Endothelial cell of umbilical vein (primary cell): ENCODE measurements at regions not wholly inside any gene's neighbourhood (a gene's known extent, or its start where the extent isn't known, plus 50 kb on each side); places are given as distances from the start of the nearest gene placed in this dataset.

Experiments used
- BruUV-seq: library from RNA; stranded (reverse); fragments of 400-500 nt; replicated peaks from 2 replicates; lab custom pipeline; 2021; lab: Mats Ljungman, UMichigan
- CTCF ChIA-PET: fragments of 300-600, 350-600 bp; sonication (Branson Sonifier 250); formaldehyde crosslinking; loops from one replicate; lab custom pipeline; 2021; ENCODE audit warnings: antibody characterized with exemption, inconsistent platforms; lab: Charles Lee
- POLR2A ChIA-PET: fragments of 300-600, 350-600 bp; sonication (Branson Sonifier 250); formaldehyde crosslinking; loops from one replicate; lab custom pipeline; 2021; ENCODE audit warnings: antibody characterized with exemption, inconsistent platforms; lab: Charles Lee
- DNase-seq: peaks from one replicate; pipeline ENCODE4 v3.0.0-alpha.2; 2011; ENCODE audit warnings: low read depth, low spot score
- FAIRE-seq: peaks from 2 replicates; lab custom pipeline; 2011; peaks lifted over from hg19 to GRCh38; lab: Jason Lieb, UNC
- H2AFZ ChIP-seq: 2 replicates; pipeline ENCODE4 v1.6.0; 2012; ENCODE audit warnings: low read depth, low read length, control low read depth, inconsistent platforms
- H3K27ac ChIP-seq: 2 replicates; pipeline ENCODE4 v1.5.1; 2011; ENCODE audit warnings: low read depth, mild to moderate bottlenecking, control low read depth, low read length, moderate library complexity; ENCODE audit not compliant: insufficient read depth
- H3K27me3 ChIP-seq, 2 experiments: 2 replicates each; pipeline versions ENCODE4 v1.6.0 to v1.6.1; 2011; ENCODE audit warnings: low read length in 2 of 2, mixed read lengths in 1 of 2; ENCODE audit not compliant: control insufficient read depth in 2 of 2, insufficient read depth in 2 of 2
- H3K36me3 ChIP-seq, 2 experiments: 2 replicates in 1 of 2; 3 replicates in 1 of 2; pipeline ENCODE4 v1.5.1; 2011; ENCODE audit warnings: low read length in 2 of 2, mild to moderate bottlenecking in 1 of 2, moderate library complexity in 1 of 2; ENCODE audit not compliant: control insufficient read depth in 2 of 2, insufficient read depth in 2 of 2; ENCODE audit errors: extremely low read depth in 1 of 2
- H3K4me1 ChIP-seq: 3 replicates; pipeline ENCODE4 v1.5.1; 2011; ENCODE audit warnings: mild to moderate bottlenecking, low read length; ENCODE audit not compliant: control insufficient read depth, insufficient read depth; ENCODE audit errors: extremely low read depth
- H3K4me2 ChIP-seq: 2 replicates; pipeline ENCODE4 v1.6.1; 2011; ENCODE audit warnings: low read length, control low read depth, mixed read lengths; ENCODE audit not compliant: insufficient read depth
- H3K4me3 ChIP-seq, 3 experiments: fragments of 200-600 bp in 1 of 3; sonication (generic), shearing (Covaris generic) in 1 of 3; replicated peaks in 1 of 3; 2 replicates each; pipeline ENCODE4 v1.5.1; 2011 to 2016; ENCODE audit warnings: control low read depth in 3 of 3, low read length in 3 of 3, mild to moderate bottlenecking in 2 of 3, inconsistent platforms in 1 of 3, low read depth in 1 of 3, moderate library complexity in 1 of 3; ENCODE audit not compliant: insufficient read depth in 1 of 3
- H3K79me2 ChIP-seq: 2 replicates; pipeline ENCODE4 v1.6.0; 2012; ENCODE audit warnings: low read length, inconsistent platforms; ENCODE audit not compliant: control insufficient read depth, insufficient read depth
- H3K9ac ChIP-seq: replicated peaks from 2 replicates; pipeline ENCODE3; 2011; ENCODE audit warnings: low read length, control low read depth; ENCODE audit not compliant: insufficient read depth; ENCODE audit errors: extremely low read depth
- H3K9me1 ChIP-seq: replicated peaks from 3 replicates; pipeline ENCODE4 v1.6.0; 2011; ENCODE audit warnings: mild to moderate bottlenecking, low read length; ENCODE audit not compliant: control insufficient read depth, insufficient read depth; ENCODE audit errors: extremely low read depth
- H3K9me3 ChIP-seq: replicated peaks from 2 replicates; pipeline ENCODE4 v1.5.1; 2012; ENCODE audit warnings: low read length, inconsistent platforms; ENCODE audit not compliant: control insufficient read depth, insufficient read depth
- H4K20me1 ChIP-seq: replicated peaks from 2 replicates; pipeline ENCODE3; 2011; ENCODE audit warnings: mild to moderate bottlenecking, low read length; ENCODE audit not compliant: control insufficient read depth, insufficient read depth; ENCODE audit errors: extremely low read depth
- CTCF ChIP-seq, 2 donors: IDR thresholded peaks; 1 replicate in 1 of 2; 2 replicates in 1 of 2; pipeline ENCODE4 v1.5.1; 2011; ENCODE audit warnings: low read length in 2 of 2, mild to moderate bottlenecking in 2 of 2, moderate library complexity in 2 of 2, control low read depth in 1 of 2, inconsistent platforms in 1 of 2, low read depth in 1 of 2; ENCODE audit not compliant: insufficient read depth in 1 of 2; ENCODE audit errors: extremely low read depth in 1 of 2
- EZH2 ChIP-seq: IDR thresholded peaks from 2 replicates; pipeline ENCODE4 v1.6.1; 2012; ENCODE audit warnings: borderline replicate concordance, low read depth, mild to moderate bottlenecking, moderate library complexity, low read length, inconsistent platforms; ENCODE audit not compliant: severe bottlenecking
- FOS ChIP-seq: IDR thresholded peaks from 2 replicates; pipeline ENCODE4 v1.6.1; 2011; ENCODE audit warnings: mild to moderate bottlenecking, low read length, moderate library complexity, borderline replicate concordance; ENCODE audit not compliant: insufficient read depth
- GATA2 ChIP-seq: IDR thresholded peaks from 2 replicates; pipeline ENCODE4 v1.7.0; 2011; ENCODE audit warnings: low read depth, mild to moderate bottlenecking, moderate library complexity, mixed read lengths, low read length; ENCODE audit not compliant: insufficient read length, insufficient read depth
- JUN ChIP-seq: IDR thresholded peaks from 2 replicates; pipeline ENCODE4 v1.6.1; 2011; ENCODE audit warnings: borderline replicate concordance, low read depth; ENCODE audit not compliant: insufficient read length, insufficient read depth
- MAX ChIP-seq: IDR thresholded peaks from 2 replicates; pipeline ENCODE4 v1.6.1; 2011; ENCODE audit not compliant: insufficient read depth, insufficient read length
- MYC ChIP-seq: IDR thresholded peaks from one replicate; pipeline ENCODE4 v1.6.1; 2011; ENCODE audit warnings: mild to moderate bottlenecking, low read depth, low read length
- POLR2A ChIP-seq: IDR thresholded peaks from 2 replicates; pipeline ENCODE4 v1.6.1; 2012; ENCODE audit warnings: low read depth, mild to moderate bottlenecking, control low read depth, low read length
- POLR2AphosphoS5 ChIP-seq: IDR thresholded peaks from 2 replicates; pipeline ENCODE4 v1.6.1; 2012; ENCODE audit warnings: low read depth, mild to moderate bottlenecking, control low read depth, low read length, moderate library complexity; ENCODE audit not compliant: insufficient read depth
- dilution Hi-C: fragments of 300-500 bp; cut with MboI; formaldehyde crosslinking; loops from one replicate; pipeline ENCODE4 v1.15.0; 2019; ENCODE audit warnings: low sequenced_read_pairs; ENCODE audit not compliant: extremely low pct_ligation_motif_present
- intact Hi-C: fragments of 100-400 bp; cut with micrococcal nuclease; formaldehyde crosslinking; loops from one replicate; pipeline ENCODE4 v1.10.0; 2022

- no peak for DNase-seq
- Histone ChIP-seq H3K4me2 (no peak overlapping the region), H2AFZ (no peak overlapping the region), H4K20me1 (no peaks in the 10 kb centered on the region), H3K9me1 (no peaks in the 10 kb centered on the region), H3K9ac (no peak overlapping the region), H3K4me1 (peaks cover 64% of the 10 kb centered on the region), H3K27ac (no peak overlapping the region), H3K9me3 (no peaks in the 10 kb centered on the region), H3K79me2 (no peaks in the 10 kb centered on the region), H3K27me3 (no peaks in the 10 kb centered on the region), H3K4me3 (no peak overlapping the region), H3K36me3 (no peaks in the 10 kb centered on the region)
- ChIA-PET CTCF (interaction anchor here (0.6 to 2.4 kb wide), 3 partner anchors 52 to 98 kb away, joined by 3 to 13 read pairs (median 4); no protein-coding TSS in a partner anchor), POLR2A (no interaction called here)
- no TSS peak for BruUV-seq
- no peak for FAIRE-seq
- no peak for TF ChIP-seq FOS
- no peak for TF ChIP-seq POLR2AphosphoS5
- no peak for TF ChIP-seq EZH2
- no peak for TF ChIP-seq POLR2A
- no peak for TF ChIP-seq CTCF (IDR thresholded peaks at IDR 0.05; ENCODE audit: extremely low read depth in 1 of 2, insufficient read depth in 1 of 2, low read depth in 1 of 2, low read length in 2 of 2)
- no peak for TF ChIP-seq GATA2
- TF ChIP-seq MYC, result no peak
- no peak for TF ChIP-seq MAX
- no peak for TF ChIP-seq JUN
- dilution Hi-C loops, result no loop called here
- intact Hi-C loops, result no loop called here
Observed at GRCh38 chr1:99595441-99595840, 50.5 kb upstream of the PALMD start.
